Posterior vena cava (tissue), 2 donors: ENCODE measurements at regions not wholly inside any gene's neighbourhood (a gene's known extent, or its start where the extent isn't known, plus 50 kb on each side); places are given as distances from the start of the nearest gene placed in this dataset.
"Not testable (repeated sequence)": the region's sequence is repeated elsewhere in the genome, so short reads cannot be mapped to it uniquely, and the experiment has no call there.

Experiments
- DNase-seq: peaks from one replicate; pipeline ENCODE4 v3.0.0-alpha.2; 2020; ENCODE audit warnings: low spot score
- intact Hi-C, 2 donors: fragments of 100-400 bp; cut with DNase I; formaldehyde crosslinking; loops; one replicate each; pipeline versions ENCODE4 v1.14.1 to v1.14.2; 2022 to 2023
- donor health status: DM: yes; HTN: yes; CAD: no.
- donor health status: DM: yes; HTN: yes; CAD: no.

GRCh38 chr16:60651346-60651745 lies 1384.9 kb downstream of the CDH8 start:
- intact Hi-C loops = no loop called here
- DNase-seq = no peak

GRCh38 chr16:60648290-60648689 lies 1387.9 kb downstream of the CDH8 start:
- DNase-seq = no peak
- intact Hi-C loops = no loop called here

GRCh38 chr16:60647388-60647787 lies 1388.8 kb downstream of the CDH8 start:
- DNase-seq, intact Hi-C loops: not testable (repeated sequence)

- intact Hi-C loops = no loop called here
Measured at GRCh38 chr16:60646631-60647030, 1389.6 kb downstream of the CDH8 start.

GRCh38 chr16:60645541-60645940 lies 1390.7 kb downstream of the CDH8 start:
- intact Hi-C loops = no loop called here
- DNase-seq = no peak

More at GRCh38 chr16:60646631-60647030, 1389.6 kb downstream of the CDH8 start:
- no peak for DNase-seq

GRCh38 chr16:60642956-60643355 lies 1393.3 kb downstream of the CDH8 start:
- intact Hi-C loops = no loop called here
- no peak for DNase-seq

- intact Hi-C loops = no loop called here
- peak; percentile 77 for DNase-seq
Measured at GRCh38 chr16:60641067-60641665, 1395.1 kb downstream of the CDH8 start.

GRCh38 chr16:60640038-60640437 lies 1396.2 kb downstream of the CDH8 start:
- intact Hi-C loops = no loop called here
- DNase-seq = no peak

- DNase-seq, intact Hi-C loops: not testable (repeated sequence)
Measured at GRCh38 chr16:60636636-60637035, 1399.6 kb downstream of the CDH8 start.

- intact Hi-C loops = no loop called here
- no peak for DNase-seq
Measured at GRCh38 chr16:60636117-60636516, 1400.1 kb downstream of the CDH8 start.

- intact Hi-C loops = no loop called here
- DNase-seq = no peak
Measured at GRCh38 chr16:60635548-60635947, 1400.7 kb downstream of the CDH8 start.

- intact Hi-C loops = no loop called here
- DNase-seq = no peak
Measured at GRCh38 chr16:60611844-60612243, 1424.4 kb downstream of the CDH8 start.

GRCh38 chr16:60608971-60609370 lies 1427.3 kb downstream of the CDH8 start:
- no peak for DNase-seq
- intact Hi-C loops = no loop called here

GRCh38 chr16:60605652-60606051 lies 1430.6 kb downstream of the CDH8 start:
- DNase-seq, intact Hi-C loops: not testable (repeated sequence)

- intact Hi-C loops = no loop called here
- no peak for DNase-seq
Measured at GRCh38 chr16:60605176-60605575, 1431.1 kb downstream of the CDH8 start.

- no peak for DNase-seq
- intact Hi-C loops = no loop called here
Measured at GRCh38 chr16:60586493-60586892, 1449.7 kb downstream of the CDH8 start.

GRCh38 chr16:60582528-60582927 lies 1453.7 kb downstream of the CDH8 start:
- DNase-seq = no peak
- intact Hi-C loops = no loop called here

GRCh38 chr16:60566901-60567300 lies 1469.3 kb downstream of the CDH8 start:
- DNase-seq = no peak
- intact Hi-C loops = no loop called here

- no peak for DNase-seq
- intact Hi-C loops = loop anchor here in 1 of 2 donors (5.0 kb wide), 1 partner anchor 987 kb away; no protein-coding TSS in a partner anchor
Measured at GRCh38 chr16:60564588-60564987, 1471.7 kb downstream of the CDH8 start.

- DNase-seq = no peak
- intact Hi-C loops = loop anchor here in 1 of 2 donors (5.0 kb wide), 1 partner anchor 986 kb away; no protein-coding TSS in a partner anchor
Measured at GRCh38 chr16:60563166-60563565, 1473.1 kb downstream of the CDH8 start.

- intact Hi-C loops = no loop called here
- DNase-seq = no peak
Measured at GRCh38 chr16:60558936-60559335, 1477.3 kb downstream of the CDH8 start.
